HepG2 (cell line): ENCODE measurements at regions not wholly inside any gene's neighbourhood (a gene's known extent, or its start where the extent isn't known, plus 50 kb on each side); places are given as distances from the start of the nearest gene placed in this dataset.

Experiments used
- ATAC-seq: fragments of 200-7000 bp; cut with Tn5 transposase; 3 replicates; pipeline ENCODE4 v1.9.1; 2020; ENCODE audit warnings: mild to moderate bottlenecking, moderate library complexity
- BruUV-seq: library from RNA; stranded (reverse); fragments of 400-500 nt; replicated peaks from 2 replicates; lab custom pipeline; 2021; lab: Mats Ljungman, UMichigan
- CTCF ChIA-PET: fragments of 300-600 bp; formaldehyde crosslinking; extraction: SDS; loops from one replicate; lab custom pipeline; 2021; ENCODE audit warnings: low total read pairs, inconsistent platforms, low intra/inter-chr PET ratio; lab: Yijun Ruan, JAX
- POLR2A ChIA-PET: fragments of 350-600 bp; sonication (Branson Sonifier 250); formaldehyde crosslinking; loops from one replicate; lab custom pipeline; 2020; ENCODE audit warnings: antibody characterized with exemption, inconsistent platforms; lab: Yijun Ruan, JAX
- DNase-seq: peaks from one replicate; pipeline ENCODE4 v3.0.0-alpha.2; 2015; ENCODE audit warnings: low spot score
- FAIRE-seq: peaks from 3 replicates; lab custom pipeline; 2011; peaks lifted over from hg19 to GRCh38; lab: Jason Lieb, UNC
- H2AFZ ChIP-seq: one replicate; pipeline ENCODE4 v1.6.1; 2011; ENCODE audit warnings: low read length, inconsistent platforms
- H3K27ac ChIP-seq: fragments of 300-600 bp; 3 replicates; pipeline ENCODE4 v1.8.0; 2011; ENCODE audit warnings: mixed run types, mild to moderate bottlenecking, mixed read lengths, low read length, inconsistent platforms; ENCODE audit not compliant: insufficient read depth; ENCODE audit errors: extremely low read length
- H3K27me3 ChIP-seq, 2 experiments: fragments of 200-600 bp in 1 of 2; 2 replicates in 1 of 2; 3 replicates in 1 of 2; pipeline versions ENCODE4 v1.6.0 to v1.8.0; 2011; ENCODE audit warnings: low read length in 2 of 2, mild to moderate bottlenecking in 2 of 2, moderate library complexity in 2 of 2, inconsistent platforms in 1 of 2; ENCODE audit not compliant: insufficient read depth in 2 of 2, control insufficient read depth in 1 of 2
- H3K36me3 ChIP-seq, 2 experiments: fragments of 200-600 bp in 1 of 2; replicated peaks in 1 of 2; 2 replicates in 1 of 2; 3 replicates in 1 of 2; pipeline versions ENCODE4 v1.5.1 to v1.8.0; 2011; ENCODE audit warnings: low read length in 2 of 2, inconsistent platforms in 1 of 2; ENCODE audit not compliant: insufficient read depth in 2 of 2, control insufficient read depth in 1 of 2
- H3K4me1 ChIP-seq: 2 replicates; pipeline ENCODE4 v1.5.1; 2012; ENCODE audit warnings: low read length, inconsistent platforms; ENCODE audit not compliant: insufficient read depth
- H3K4me2 ChIP-seq: 2 replicates; pipeline ENCODE4 v1.6.0; 2011; ENCODE audit warnings: low read depth, low read length, inconsistent platforms
- H3K4me3 ChIP-seq, 3 experiments: fragments of 200-600 bp in 1 of 3; sonication (generic), shearing (Covaris generic) in 1 of 3; replicated peaks in 1 of 3; 2 replicates each; pipeline ENCODE4 v1.5.1; 2011 to 2016; ENCODE audit warnings: low read length in 3 of 3, inconsistent platforms in 2 of 3, low read depth in 2 of 3, mild to moderate bottlenecking in 2 of 3, control low read depth in 1 of 3, mixed read lengths in 1 of 3; ENCODE audit not compliant: insufficient read depth in 1 of 3
- H3K79me2 ChIP-seq: one replicate; pipeline ENCODE4 v1.6.1; 2011; ENCODE audit warnings: low read length, inconsistent platforms; ENCODE audit not compliant: insufficient read depth
- H3K9ac ChIP-seq: 2 replicates; pipeline ENCODE4 v1.6.0; 2011; ENCODE audit warnings: mild to moderate bottlenecking, low read depth, low read length, inconsistent platforms; ENCODE audit not compliant: insufficient read depth
- H3K9me3 ChIP-seq: 2 replicates; pipeline ENCODE4 v1.5.1; 2012; ENCODE audit warnings: mild to moderate bottlenecking, low read length
- H4K20me1 ChIP-seq: 2 replicates; pipeline ENCODE4 v1.6.0; 2011; ENCODE audit warnings: inconsistent platforms, mild to moderate bottlenecking, low read length, moderate library complexity; ENCODE audit not compliant: insufficient read depth
- AKAP8 ChIP-seq: sonication (generic); formaldehyde crosslinking; IDR thresholded peaks from 2 replicates; pipeline ENCODE4 v1.5.1; 2020; ENCODE audit warnings: mild to moderate bottlenecking, missing genetic modification reagents
- ARNTL ChIP-seq: sonication (generic); formaldehyde crosslinking; IDR thresholded peaks from 2 replicates; pipeline ENCODE4 v1.4.0; 2020; ENCODE audit warnings: mild to moderate bottlenecking, missing genetic modification reagents
- DNMT1 ChIP-seq: sonication (generic); formaldehyde crosslinking; IDR thresholded peaks from 2 replicates; pipeline ENCODE4 v1.5.1; 2020; ENCODE audit warnings: mild to moderate bottlenecking, missing genetic modification reagents
- GABPA ChIP-seq, 2 experiments: IDR thresholded peaks; 2 replicates each; pipeline ENCODE4 v1.6.1; 2011 to 2016; ENCODE audit warnings: low read depth in 2 of 2, low read length in 1 of 2, missing biosample characterization in 1 of 2, missing genetic modification characterization in 1 of 2
- IKZF4 ChIP-seq: sonication (generic); formaldehyde crosslinking; IDR thresholded peaks from 2 replicates; pipeline ENCODE4 v1.5.1; 2020; ENCODE audit warnings: borderline replicate concordance, mild to moderate bottlenecking, low read depth, missing genetic modification reagents; ENCODE audit errors: not compliant biosample characterization
- NFE2L2 ChIP-seq: fragments of 150-350 bp; IDR thresholded peaks from 2 replicates; pipeline ENCODE4 v1.6.1; 2014; ENCODE audit warnings: low read length
- REST ChIP-seq, 2 experiments: IDR thresholded peaks; 2 replicates each; pipeline ENCODE4 v1.6.1; 2011 to 2012; ENCODE audit warnings: low read length in 2 of 2, borderline replicate concordance in 1 of 2, low read depth in 1 of 2, mild to moderate bottlenecking in 1 of 2, moderate library complexity in 1 of 2
- SNAPC4 ChIP-seq: sonication (generic); formaldehyde crosslinking; IDR thresholded peaks from 2 replicates; pipeline ENCODE4 v1.4.0; 2020; ENCODE audit warnings: mild to moderate bottlenecking, missing genetic modification reagents
- TMF1 ChIP-seq: sonication (generic); formaldehyde crosslinking; IDR thresholded peaks from 2 replicates; pipeline ENCODE4 v1.8.1; 2022; ENCODE audit warnings: low read depth, missing genetic modification reagents
- WIZ ChIP-seq: sonication (generic); formaldehyde crosslinking; IDR thresholded peaks from 2 replicates; pipeline ENCODE4 v1.5.1; 2020; ENCODE audit warnings: mild to moderate bottlenecking, missing genetic modification reagents
- ZNF317 ChIP-seq: sonication (generic); formaldehyde crosslinking; IDR thresholded peaks from 2 replicates; pipeline ENCODE4 v1.5.0; 2020; ENCODE audit warnings: mild to moderate bottlenecking, missing genetic modification reagents
- WGBS: methylation state at CpG from one replicate; pipeline ENCODE4 v1.1.6; 2017; ENCODE audit warnings: low lambda C conversion rate; 5-methylcytosine and 5-hydroxymethylcytosine counted together
- in situ Hi-C: cut with HindIII; loops from 2 replicates; pipeline ENCODE4 v1.10.0; 2017; ENCODE audit warnings: low pct_unique_long_range_greater_than_20kb; ENCODE audit not compliant: extremely low pct_ligation_motif_present
- intact Hi-C: fragments of 100-400 bp; cut with micrococcal nuclease; formaldehyde crosslinking; loops from one replicate; pipeline ENCODE4 v1.10.0; 2022; ENCODE audit not compliant: unreplicated experiment

- no peak for TF ChIP-seq TMF1 (CRISPR knock-in tag)
- no peak for TF ChIP-seq AKAP8 (CRISPR knock-in tag)
- TF ChIP-seq IKZF4 (CRISPR knock-in tag) = no peak
- peak; percentile 40; the same call in 1 of the 2 replicates for TF ChIP-seq NFE2L2
- Histone ChIP-seq H4K20me1 (no peaks in the 10 kb centered on the region), H3K36me3 (no peaks in the 10 kb centered on the region), H3K4me3 (no peak overlapping the region), H3K9me3 (no peaks in the 10 kb centered on the region), H3K27ac (no peak overlapping the region), H2AFZ (no peak overlapping the region), H3K4me1 (peaks cover 16% of the 10 kb centered on the region), H3K9ac (no peak overlapping the region), H3K79me2 (no peaks in the 10 kb centered on the region), H3K27me3 (no peaks in the 10 kb centered on the region), H3K4me2 (no peak overlapping the region)
- DNase-seq (no peak), FAIRE-seq (no peak), ATAC-seq (no peak)
- WGBS = 18% methylated on average over 3 of the region's 3 CpGs
- BruUV-seq = no TSS peak
- intact Hi-C loops = no loop called here
- in situ Hi-C loops = no loop called here
- POLR2A ChIA-PET = no interaction called here
- CTCF ChIA-PET = no interaction called here
Observed at GRCh38 chr6:139706912-139707311, 332.5 kb upstream of the CITED2 start.

GRCh38 chr6:139705284-139705683, 330.8 kb upstream of the CITED2 start:
- intact Hi-C loops = no loop called here
- H3K79me2 ChIP-seq = no peaks in the 10 kb centered on the region
- 58% methylated on average over 3 of the region's 3 CpGs for WGBS
- TF ChIP-seq ARNTL (no peak), WIZ (CRISPR knock-in tag) (no peak), DNMT1 (CRISPR knock-in tag) (no peak), GABPA (IDR thresholded peaks at IDR 0.05; ENCODE audit: low read depth, low read length) (no peak), GABPA (CRISPR knock-in tag; IDR thresholded peaks at IDR 0.05; ENCODE audit: low read depth) (no peak), SNAPC4 (CRISPR knock-in tag) (no peak), ZNF317 (CRISPR knock-in tag) (no peak), REST (IDR thresholded peaks at IDR 0.05; ENCODE audit: borderline replicate concordance in 1 of 2, low read depth in 1 of 2, low read length in 2 of 2) (no peak)

More at GRCh38 chr6:139705284-139705683, 330.8 kb upstream of the CITED2 start:
- DNase-seq (no peak), FAIRE-seq (no peak), ATAC-seq (no peak)
- Histone ChIP-seq H3K36me3 (no peaks in the 10 kb centered on the region), H4K20me1 (no peaks in the 10 kb centered on the region), H3K9ac (no peak overlapping the region), H3K27ac (no peak overlapping the region), H3K4me1 (peaks cover 16% of the 10 kb centered on the region), H2AFZ (no peak overlapping the region), H3K4me2 (no peak overlapping the region), H3K9me3 (no peaks in the 10 kb centered on the region), H3K27me3 (no peaks in the 10 kb centered on the region), H3K4me3 (no peak overlapping the region)
- CTCF ChIA-PET = no interaction called here
- no TSS peak for BruUV-seq
- POLR2A ChIA-PET = no interaction called here
- in situ Hi-C loops = no loop called here
